HG03342 (cell line): ENCODE measurements at regions not wholly inside any gene's neighbourhood (a gene's known extent, or its start where the extent isn't known, plus 50 kb on each side); places are given as distances from the start of the nearest gene placed in this dataset.

Experiments
- ATAC-seq: cut with Tn5 transposase; IDR thresholded peaks from one replicate; pipeline ENCODE4 v1.9.1; 2021; ENCODE audit warnings: mild to moderate bottlenecking, moderate library complexity; ENCODE audit not compliant: unreplicated experiment

DNA sequence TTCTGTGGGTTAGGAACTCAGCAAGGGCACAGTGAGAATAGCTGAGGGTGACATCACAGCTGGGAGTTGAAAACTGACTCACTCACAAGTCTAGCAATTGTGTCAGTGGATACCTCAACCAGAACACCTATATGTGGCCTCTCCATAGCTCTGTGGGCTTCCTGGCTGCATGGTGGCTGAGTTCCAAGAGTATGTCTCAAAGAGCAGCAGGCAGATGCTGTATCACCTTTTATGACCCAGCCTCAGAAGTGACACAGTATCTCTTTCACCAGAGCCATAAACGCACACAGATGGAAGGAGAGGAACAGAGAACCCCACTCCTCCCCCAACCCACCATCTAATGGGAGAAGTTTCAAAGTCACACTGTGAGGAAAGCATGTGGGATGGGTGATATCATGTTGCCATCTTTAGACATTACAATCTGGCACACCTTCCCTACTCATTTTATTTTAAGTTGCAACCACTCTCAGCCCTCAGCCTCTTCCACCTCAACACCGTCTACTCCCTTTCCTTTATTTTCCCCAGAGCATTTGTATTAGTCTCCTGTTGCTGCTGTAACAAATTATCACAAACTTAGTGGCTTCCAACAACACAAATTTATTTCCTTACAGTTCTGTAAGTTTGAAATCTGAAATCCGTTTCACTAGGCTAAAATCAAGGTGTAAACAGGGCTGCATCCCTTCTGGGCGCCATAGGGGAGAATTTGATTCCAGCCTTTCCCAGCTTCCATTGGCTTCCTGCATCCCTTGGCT lies 134.6 kb upstream of the SPATS2L start:
- ATAC-seq: no peak

DNA sequence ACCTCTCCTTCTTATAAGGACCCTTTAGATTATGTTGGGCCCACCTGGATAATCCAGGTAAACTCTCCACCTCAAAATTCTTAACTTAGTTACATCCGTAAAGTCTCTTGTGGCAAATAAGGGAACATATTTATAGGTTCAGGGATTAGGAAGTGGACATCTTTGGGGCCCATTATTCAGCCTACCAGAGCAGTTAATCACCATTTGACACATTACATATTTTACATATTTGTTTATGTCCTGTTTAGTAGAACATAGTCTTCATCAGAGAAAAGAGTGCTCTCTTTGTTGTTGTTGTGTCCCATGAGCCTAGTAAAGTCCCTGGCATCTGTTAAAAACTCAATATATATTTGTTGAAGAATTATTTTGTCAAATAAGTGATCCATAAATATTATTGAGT lies 134.0 kb upstream of the SPATS2L start:
- ATAC-seq: no peak

DNA sequence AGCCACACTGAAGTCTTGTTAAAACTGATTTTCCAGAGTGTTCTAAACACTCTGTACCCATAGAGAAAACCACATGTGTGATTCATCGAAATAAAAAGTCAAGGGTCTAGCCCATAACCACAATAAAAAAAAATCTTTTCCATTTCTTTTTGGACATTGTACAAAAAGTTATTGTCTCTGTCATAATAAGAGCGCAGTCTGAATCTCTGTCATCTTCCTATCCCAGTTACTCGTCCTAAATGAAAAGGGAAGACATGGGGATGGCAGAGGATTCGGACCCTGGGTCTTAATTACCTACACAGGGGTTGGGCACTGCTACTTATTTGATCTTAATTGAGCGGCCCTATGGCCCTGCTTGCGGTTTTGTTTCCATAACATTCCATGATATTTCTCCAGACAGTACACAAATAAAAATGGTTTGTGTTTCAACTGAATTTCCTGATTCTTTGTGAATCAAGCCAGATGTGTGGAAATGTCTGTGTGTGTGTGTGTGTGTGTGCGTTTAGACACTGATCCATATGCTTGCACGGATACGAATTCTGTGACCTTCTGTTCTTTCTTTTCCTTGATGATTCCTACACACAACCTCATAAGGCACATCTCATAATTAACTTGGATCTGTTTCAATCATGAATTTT lies 133.4 kb upstream of the SPATS2L start:
- ATAC-seq: no peak

DNA sequence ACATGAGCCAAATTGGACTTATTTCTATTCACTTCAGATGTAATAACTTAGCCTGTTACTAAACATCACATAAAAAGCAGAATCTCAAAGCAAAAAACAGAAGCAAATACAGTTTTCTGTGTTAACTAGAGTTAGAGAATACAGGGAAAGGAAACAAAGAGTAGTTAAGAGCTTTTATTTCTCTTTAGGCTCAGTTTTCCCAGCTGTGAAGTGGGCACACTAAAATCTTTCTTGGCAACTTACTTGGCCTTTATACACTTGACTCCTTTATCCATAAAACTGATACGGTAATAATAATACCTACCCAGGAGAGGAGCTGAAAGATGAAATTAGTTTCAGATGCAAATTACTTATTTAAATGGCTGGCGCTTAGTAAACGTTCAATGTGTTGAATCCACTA lies 132.8 kb upstream of the SPATS2L start:
- no peak for ATAC-seq

DNA sequence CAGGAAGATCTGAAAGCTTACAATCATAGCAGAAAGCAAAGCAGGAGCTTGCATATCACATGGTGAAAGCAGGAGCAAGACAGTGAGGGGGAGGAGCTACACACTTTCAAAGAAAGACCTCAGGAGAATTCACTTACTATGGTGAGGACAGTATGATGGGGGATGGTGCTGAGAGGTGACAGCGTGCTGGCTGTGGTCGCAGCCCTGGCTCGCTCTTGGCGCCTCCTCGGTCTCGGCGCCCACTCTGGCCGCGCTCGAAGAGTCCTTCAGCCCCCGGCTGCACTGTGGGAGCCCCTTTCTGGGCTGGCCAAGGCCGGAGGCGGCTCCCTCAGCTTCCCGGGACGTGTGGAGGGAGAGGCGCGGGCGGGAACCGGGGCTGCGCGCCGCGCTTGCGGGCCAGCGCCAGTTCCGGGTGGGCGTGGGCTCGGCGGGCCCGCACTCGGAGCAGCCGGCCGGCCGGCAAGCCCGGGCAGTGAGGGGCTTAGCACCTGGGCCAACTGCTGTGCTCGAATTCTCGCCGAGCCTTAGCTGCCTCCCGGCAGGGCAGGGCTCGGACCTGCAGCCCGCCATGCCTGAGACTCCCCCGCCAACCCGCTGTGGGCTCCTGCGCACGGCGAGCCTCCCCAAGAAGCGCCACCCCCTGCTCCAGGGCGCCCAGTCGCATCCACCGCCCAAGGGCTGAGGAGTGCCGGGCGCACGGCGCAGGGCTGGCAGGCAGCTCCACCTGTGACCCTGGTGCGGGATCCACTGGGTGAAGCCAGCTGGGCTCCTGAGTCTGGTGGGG lies 131.9 kb upstream of the SPATS2L start:
- ATAC-seq: no peak

DNA sequence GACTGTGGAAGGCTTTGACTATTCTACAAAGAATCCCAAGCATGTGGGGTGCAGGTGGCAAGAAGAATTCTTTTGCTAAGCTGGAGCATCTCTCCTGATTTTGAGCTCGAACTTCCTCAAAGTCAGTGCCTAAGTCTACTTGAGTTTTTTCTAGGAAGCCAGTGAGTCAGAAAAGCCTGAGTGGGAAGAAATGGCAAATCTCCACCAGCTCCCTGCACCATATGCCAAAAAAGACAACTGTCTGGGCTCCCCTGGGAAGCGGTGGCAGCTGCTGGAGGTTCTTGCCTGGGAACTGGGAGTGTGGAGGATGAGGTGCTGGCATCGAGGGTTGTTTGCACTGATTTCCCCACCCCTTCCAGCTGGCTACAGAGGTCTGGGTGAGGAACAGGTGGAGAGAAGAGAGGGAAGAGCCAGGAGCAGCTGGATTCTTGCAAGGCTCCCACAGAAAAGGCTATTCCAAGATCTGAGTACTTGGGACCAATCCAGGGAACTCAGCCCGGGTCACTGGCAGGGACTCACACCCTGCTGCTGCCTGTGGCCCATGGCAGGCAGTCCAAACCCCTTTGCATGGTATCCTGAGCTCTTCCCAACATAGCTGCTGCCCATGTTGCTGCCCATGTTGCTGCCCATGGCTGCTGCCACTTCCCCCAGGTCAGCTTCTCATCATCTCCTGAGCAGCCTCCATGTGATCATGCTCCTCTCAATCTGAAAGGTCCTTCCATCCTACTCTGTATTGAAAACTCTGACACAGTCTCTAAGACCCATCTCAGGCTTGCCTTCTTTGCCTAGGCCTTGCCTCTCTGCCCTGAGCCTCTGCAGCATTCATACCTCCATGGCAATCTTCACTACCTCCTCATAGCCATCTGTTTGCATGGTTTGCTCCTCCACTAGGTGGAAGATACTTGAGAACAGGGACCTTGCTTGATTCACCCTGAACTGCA lies 128.3 kb upstream of the SPATS2L start:
- no peak for ATAC-seq

DNA sequence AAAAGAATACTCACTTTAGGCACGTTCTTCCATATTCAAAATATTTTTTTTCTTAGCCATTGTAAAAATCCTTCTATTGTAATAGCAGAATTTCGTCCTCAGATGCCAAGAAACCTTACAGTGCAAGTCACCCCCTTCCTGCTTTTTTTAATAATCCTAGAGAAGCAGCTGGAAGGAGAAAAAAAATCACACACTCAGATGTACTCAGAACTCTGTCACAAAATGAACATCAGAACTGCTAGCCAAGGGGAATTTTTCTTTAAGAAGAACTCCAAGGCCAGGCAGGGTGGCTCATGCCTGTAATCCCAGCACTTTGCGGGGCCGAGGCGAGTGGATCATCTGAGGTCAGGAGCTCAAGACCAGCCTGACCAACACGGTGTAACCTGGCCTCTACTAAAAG lies 127.3 kb upstream of the SPATS2L start:
- no peak for ATAC-seq

DNA sequence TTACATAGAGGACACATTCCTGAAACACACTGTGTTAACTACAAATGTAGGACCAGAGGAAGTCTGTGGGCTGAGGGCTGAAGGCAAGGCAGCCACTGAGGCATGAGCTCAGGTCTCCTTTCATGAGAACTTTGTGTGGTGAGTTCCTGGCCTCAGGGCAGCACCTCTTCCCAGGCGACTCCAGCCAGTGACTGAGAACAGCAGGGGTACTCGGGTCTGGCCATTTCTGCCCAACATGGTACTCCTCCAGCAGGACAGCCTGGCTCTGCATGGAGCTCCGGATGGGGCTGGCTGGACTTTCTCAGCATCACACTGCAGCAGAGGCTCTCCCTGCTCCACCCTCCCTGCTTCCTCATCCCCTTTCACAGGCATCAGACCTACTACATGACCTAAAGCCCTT lies 125.5 kb upstream of the SPATS2L start:
- no peak for ATAC-seq

DNA sequence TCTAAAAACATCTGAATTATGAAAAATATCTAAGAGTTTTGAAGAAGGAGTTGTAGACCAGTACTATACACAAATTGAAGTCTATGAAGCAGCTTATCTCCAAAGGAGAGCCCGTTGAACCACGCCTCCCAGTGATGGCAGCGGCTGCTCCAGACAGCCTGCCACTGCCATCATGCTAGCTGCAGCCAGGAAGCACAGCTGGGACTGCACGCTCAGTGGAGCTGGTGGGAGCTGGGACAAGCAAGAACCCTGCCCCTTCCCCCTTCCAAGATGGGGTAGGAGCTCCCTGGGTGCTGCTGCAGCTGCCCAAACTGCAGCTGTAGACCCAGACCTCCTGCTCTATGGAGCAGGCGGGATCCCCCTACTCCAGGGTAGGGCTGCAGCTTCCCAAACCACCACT lies 124.7 kb upstream of the SPATS2L start:
- ATAC-seq: no peak

DNA sequence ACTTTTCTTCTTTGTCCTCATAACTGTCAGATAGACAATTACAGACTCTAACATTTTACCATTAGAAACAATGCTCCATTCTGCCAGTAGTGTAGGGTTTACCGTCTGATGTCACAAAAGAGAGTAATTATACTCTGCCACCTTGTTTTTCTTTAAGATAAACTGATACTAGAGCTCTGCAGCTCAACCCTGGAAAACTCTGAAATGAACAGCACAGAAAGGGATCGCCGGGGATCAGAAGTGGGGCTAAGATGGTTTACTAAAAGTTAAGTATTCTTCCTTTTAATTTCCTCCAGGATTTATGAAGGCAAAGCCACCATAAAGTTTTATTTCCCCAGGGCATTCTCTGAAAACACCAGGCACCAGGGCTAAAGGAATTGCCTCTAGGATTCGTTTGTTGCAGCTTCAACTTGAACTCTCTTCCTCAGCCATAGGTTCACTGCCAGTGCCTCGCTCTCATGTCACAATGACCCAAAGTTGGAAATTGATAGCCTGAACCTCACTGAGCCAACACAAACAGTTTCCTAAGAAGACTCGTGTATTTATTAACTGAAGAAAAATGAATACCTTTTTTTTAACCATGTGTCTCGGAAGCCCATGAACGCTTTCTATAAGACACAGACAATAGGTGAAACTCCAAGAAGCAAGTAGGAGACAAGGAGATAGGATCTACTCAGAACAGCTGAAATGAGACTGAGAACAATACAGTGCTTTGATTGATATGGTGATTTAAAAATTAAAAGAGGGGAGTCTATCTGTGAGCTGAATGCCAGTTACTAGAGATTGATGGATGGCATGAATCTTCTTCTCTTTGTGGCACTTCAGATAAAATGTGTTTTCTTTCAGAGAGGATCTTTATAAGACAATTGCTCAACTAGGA lies 121.5 kb upstream of the SPATS2L start:
- ATAC-seq: no peak

DNA sequence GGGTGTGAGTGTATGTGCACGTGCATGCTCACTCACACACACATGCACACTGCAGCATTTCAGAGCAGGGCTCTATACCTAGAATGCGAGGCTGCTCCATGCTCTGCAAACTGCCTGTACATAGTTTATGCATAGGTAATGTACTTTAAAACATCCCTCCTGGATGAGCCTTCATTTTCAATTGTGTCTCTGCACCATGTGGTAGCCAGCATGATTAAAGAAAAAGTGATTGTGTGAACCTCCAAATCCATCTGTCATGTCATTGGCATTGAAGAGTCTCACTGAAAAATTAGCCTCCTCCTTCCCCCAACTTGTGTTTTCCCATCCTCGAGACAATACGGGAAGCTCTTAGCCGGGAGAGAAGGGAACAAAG lies 120.9 kb upstream of the SPATS2L start:
- ATAC-seq: no peak

DNA sequence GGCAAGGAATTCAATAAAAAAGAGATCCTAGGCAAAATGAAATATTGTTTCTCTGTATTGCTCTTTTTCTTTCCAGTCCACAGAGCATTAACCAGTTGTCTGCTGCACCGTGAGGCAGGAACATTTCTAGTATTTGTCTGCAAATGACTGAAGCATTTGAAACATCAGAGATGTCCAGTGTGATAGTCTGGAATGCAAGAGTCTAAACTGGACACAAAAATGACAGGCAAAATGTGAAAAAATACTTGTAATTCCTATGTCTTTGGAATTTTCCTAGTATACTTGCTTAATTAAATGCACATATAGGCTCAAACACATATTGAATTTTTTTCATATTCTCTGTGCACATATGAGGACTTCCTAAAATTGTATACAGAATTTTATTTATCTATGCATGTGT lies 120.5 kb upstream of the SPATS2L start:
- ATAC-seq: no peak

DNA sequence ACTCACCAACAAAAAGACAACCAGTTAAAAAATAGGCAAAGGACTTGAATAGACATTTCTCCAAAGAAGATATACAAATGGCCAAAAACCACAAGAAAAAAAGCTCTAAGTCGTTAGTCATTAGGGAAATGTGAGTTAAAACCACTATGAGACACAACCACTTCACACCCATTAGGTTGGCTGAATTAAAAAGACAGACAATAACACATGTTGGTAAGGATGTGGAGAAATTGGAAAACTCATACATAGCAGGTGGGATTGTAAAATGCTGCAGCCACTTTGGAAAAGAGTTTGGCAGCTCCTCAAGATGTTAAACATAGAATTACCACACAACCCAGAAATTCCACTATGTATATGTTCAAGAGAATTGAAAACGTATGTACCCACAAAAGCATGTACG lies 117.6 kb upstream of the SPATS2L start:
- ATAC-seq: no peak

DNA sequence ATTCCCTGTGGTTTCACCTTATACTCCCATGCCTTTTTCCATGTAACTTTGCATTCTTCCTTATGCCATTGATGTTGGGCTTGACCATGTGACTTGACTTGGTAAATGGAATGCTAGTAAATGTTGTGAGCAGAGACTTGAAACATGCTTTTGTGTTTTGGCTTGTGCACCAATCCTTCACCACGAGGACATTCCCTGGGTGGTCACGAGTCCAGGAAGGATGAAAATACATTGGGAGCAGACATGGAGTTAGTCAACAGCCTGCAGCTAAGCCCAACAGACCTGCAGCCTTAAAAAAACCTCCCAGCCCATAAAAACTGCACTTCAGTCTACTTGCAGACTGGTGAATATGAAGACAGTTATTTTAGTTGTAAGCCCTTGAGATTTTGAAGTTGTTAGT lies 116.5 kb upstream of the SPATS2L start:
- ATAC-seq: no peak

DNA sequence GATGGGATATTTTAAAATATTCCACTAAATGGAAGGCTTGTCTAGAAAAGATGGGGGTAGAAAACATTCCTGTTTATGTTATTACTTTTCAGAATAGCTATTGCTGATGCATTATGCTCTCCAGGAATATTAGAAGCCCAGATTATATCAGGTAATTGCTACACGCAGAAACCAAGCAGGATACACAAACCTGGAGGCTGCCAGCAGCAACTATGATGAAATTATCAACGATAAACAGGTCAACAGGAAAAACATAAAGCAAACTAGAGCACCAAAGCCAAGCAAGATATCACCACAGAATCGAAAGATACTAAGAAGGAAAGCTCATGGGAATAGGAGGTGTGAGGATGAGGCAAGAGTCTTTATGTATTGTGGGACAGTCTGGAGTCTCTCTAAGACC lies 113.2 kb upstream of the SPATS2L start:
- ATAC-seq: no peak

DNA sequence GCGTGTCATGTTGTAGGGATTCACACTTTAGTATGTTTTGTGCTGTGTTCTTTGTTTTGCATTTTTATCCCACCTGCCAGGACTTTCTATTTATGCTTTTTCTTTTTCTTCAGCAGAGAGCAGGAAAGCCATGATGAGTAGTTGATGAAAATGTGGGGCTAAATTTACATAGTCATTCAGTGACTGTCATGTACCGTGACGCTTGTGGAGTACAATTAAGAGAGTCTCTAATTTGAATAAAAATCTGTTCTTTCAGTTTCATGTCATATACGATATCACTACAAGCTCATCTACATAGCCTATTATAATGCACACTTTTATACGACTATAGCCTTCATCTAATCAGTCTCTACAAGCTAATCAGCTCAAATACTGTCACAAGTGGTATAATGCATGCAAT lies 112.7 kb upstream of the SPATS2L start:
- ATAC-seq: peak; percentile 68

DNA sequence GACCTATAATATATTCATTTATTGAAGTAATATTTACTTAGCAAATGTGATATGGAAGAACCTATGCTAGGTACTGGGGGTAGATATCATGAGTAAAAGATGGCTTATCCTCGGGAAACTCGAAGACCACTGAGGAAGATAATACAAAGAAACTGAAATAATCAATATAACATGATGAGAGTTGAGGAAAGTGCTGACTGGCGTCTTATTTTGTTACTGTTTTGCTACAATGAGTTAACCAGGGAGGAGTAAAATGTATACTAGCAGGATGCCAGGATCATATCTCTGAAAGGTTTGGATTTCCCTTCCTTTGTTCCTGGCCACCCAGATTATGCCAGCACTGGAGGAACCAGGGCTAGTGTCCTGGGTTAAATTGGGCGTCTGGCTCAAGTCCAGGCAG lies 111.7 kb upstream of the SPATS2L start:
- no peak for ATAC-seq

DNA sequence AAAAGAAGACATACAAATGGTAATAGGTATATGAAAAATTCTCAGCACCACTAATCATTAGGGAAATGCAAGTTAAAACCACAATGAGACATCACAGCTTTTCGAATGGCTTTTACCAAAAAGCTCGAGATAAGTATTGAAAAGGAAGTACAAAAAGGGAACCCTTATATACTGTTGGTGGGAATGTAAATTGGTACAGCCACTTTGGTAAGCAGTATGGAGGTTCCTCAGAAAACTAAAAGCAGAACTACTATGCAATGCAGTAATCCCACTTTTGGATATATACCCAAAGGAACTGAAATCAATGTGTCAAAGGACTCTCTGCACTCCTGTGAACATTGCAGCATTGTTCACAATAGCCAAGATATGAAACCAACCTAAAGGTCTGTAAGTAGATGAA lies 107.5 kb upstream of the SPATS2L start:
- no peak for ATAC-seq

DNA sequence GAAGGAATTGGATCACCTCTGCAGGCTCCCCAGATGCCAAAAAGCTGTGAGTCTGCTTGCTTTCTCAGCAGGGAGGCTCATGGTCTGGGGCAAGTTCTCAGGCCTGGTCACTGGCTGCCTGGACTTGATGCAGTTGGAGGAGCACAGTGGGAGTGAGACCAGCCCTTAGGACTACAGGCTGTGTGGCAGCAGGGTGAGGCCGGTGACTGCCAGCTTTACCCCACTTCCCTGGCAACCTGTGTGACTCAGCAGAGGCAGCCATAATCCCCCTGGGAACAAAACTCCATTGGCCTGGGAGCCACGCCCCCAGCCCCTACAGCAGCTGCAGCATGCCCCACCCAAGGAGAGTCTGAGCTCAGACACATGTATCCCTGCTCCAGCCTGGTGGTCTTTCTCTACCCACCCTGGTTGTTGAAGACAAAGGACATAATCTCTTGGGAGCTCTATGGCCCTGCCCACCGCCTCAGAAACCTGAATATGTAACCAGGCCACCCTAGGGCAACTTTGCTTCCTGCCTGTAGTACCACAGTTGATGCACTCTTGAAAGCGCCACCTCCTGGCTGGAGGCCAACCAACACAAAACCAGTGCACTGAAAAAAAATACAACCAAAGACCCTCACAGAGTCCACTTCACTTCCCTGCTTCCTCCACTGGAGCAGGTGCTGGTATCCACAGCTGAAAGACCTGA lies 106.8 kb upstream of the SPATS2L start:
- ATAC-seq: no peak
